Calu3 (cell line): ENCODE measurements at regions not wholly inside any gene's neighbourhood (a gene's known extent, or its start where the extent isn't known, plus 50 kb on each side); places are given as distances from the start of the nearest gene placed in this dataset.

Experiments
- BruUV-seq: library from RNA; stranded (reverse); fragments of 400-500 nt; replicated peaks from 2 replicates; lab custom pipeline; 2021; lab: Mats Ljungman, UMichigan
- CTCF ChIA-PET: fragments of 300-600 bp; sonication (Branson Sonifier 250); formaldehyde crosslinking; loops from one replicate; lab custom pipeline; 2022; ENCODE audit warnings: antibody characterized with exemption; lab: Charles Lee
- DNase-seq: peaks from one replicate; pipeline ENCODE4 v3.0.0; 2022
- H3K27ac Mint-ChIP-seq: one replicate; pipeline ENCODE4 v1.8.0; 2022; ENCODE audit warnings: mixed read lengths; ENCODE audit not compliant: unreplicated experiment
- H3K27me3 Mint-ChIP-seq: one replicate; pipeline ENCODE4 v1.8.0; 2022; ENCODE audit warnings: mixed read lengths; ENCODE audit not compliant: unreplicated experiment
- H3K36me3 Mint-ChIP-seq: one replicate; pipeline ENCODE4 v1.8.0; 2022; ENCODE audit warnings: mild to moderate bottlenecking, moderate library complexity, mixed read lengths; ENCODE audit not compliant: insufficient read depth, unreplicated experiment
- H3K4me1 Mint-ChIP-seq: one replicate; pipeline ENCODE4 v1.8.0; 2022; ENCODE audit warnings: mild to moderate bottlenecking, low read depth, mixed read lengths; ENCODE audit not compliant: unreplicated experiment
- H3K4me3 Mint-ChIP-seq: one replicate; pipeline ENCODE4 v1.8.0; 2022; ENCODE audit warnings: mild to moderate bottlenecking, low read depth, moderate library complexity, mixed read lengths; ENCODE audit not compliant: unreplicated experiment
- H3K9me3 Mint-ChIP-seq: one replicate; pipeline ENCODE4 v1.8.0; 2022; ENCODE audit warnings: low read depth, mixed read lengths; ENCODE audit not compliant: unreplicated experiment
- intact Hi-C: fragments of 100-400 bp; cut with micrococcal nuclease; formaldehyde crosslinking; loops from one replicate; pipeline ENCODE4 v1.10.0; 2022; ENCODE audit not compliant: unreplicated experiment
- TF ChIP-seq, protein P1 (sequence below): fragments of 200-600 bp; IDR thresholded peaks from one replicate; pipeline ENCODE4 v1.8.0; 2022; ENCODE audit warnings: antibody characterized with exemption; ENCODE audit not compliant: unreplicated experiment

DNA sequence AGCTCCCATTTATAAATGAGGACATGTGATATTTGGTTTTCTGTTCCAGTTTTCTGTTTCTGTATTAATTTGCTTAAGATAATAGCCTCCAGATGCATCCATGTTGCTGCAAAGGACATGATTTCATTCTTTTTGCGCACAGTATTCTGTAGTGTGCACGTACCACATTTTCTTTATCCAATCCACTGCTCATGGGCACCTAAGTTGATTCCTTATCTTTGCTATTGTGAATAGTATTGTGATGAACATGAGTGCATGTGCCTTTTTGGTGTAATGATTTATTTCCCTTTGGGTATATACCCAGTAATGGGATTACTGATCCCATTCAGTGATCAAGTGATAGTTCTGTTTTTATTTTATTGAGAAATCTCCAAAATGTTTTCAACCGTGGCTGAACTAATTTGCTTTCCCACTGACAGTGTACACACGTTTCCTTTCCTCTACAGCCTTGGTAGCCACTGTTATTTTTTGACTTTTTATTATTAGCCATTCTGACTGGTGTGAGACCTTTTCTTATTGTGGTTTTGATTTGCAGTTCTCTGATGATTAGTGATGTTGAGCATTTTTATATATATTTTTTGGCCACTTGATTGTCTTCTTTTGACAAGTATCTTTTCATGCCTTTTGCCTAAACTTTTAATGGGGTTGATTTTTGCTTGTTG, 226.0 kb upstream of the ANO3 start:
- intact Hi-C loops: no loop called here
- Mint-ChIP-seq H3K9me3 (no peaks in the 10 kb centered on the region), H3K4me3 (no peak overlapping the region), H3K36me3 (no peaks in the 10 kb centered on the region), H3K27me3 (no peaks in the 10 kb centered on the region), H3K4me1 (no peaks in the 10 kb centered on the region), H3K27ac (no peak overlapping the region)
- BruUV-seq: no TSS peak
- CTCF ChIA-PET: interaction anchor here (0.6 kb wide), 1 partner anchor 47 kb away, joined by 6 read pairs; no protein-coding TSS in a partner anchor
- DNase-seq: no peak
- TF ChIP-seq, protein P1, sequence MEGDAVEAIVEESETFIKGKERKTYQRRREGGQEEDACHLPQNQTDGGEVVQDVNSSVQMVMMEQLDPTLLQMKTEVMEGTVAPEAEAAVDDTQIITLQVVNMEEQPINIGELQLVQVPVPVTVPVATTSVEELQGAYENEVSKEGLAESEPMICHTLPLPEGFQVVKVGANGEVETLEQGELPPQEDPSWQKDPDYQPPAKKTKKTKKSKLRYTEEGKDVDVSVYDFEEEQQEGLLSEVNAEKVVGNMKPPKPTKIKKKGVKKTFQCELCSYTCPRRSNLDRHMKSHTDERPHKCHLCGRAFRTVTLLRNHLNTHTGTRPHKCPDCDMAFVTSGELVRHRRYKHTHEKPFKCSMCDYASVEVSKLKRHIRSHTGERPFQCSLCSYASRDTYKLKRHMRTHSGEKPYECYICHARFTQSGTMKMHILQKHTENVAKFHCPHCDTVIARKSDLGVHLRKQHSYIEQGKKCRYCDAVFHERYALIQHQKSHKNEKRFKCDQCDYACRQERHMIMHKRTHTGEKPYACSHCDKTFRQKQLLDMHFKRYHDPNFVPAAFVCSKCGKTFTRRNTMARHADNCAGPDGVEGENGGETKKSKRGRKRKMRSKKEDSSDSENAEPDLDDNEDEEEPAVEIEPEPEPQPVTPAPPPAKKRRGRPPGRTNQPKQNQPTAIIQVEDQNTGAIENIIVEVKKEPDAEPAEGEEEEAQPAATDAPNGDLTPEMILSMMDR: no peak

DNA sequence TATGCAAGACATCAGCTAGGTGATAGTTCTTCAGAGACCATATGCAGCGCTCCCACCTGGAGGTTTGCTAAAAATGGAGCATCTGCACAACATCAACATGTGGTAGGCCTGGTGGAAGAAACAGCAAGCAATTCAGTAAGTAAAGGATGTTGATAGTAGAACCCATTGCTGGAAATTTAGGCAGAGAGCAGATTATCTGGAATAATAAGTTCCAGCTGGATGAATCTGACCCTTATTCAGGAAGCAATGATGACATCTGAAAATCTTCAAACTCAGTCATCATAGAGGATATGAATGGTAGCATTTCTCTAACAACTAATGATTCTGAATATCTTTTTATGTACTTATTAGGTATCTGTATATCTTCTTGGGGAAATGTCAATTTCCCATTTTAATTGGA, 225.2 kb upstream of the ANO3 start:
- intact Hi-C loops: no loop called here
- Mint-ChIP-seq H3K27ac (no peak overlapping the region), H3K9me3 (no peaks in the 10 kb centered on the region), H3K36me3 (no peaks in the 10 kb centered on the region), H3K4me3 (no peak overlapping the region), H3K27me3 (no peaks in the 10 kb centered on the region), H3K4me1 (no peaks in the 10 kb centered on the region)
- TF ChIP-seq, protein P1: no peak
- BruUV-seq: no TSS peak
- CTCF ChIA-PET: no interaction called here
- DNase-seq: no peak

GRCh38 chr11:26109658-26110368, 222.1 kb upstream of the ANO3 start:
- no peak for DNase-seq
- Mint-ChIP-seq H3K27ac (no peak overlapping the region), H3K4me3 (no peak overlapping the region), H3K36me3 (no peaks in the 10 kb centered on the region), H3K27me3 (no peaks in the 10 kb centered on the region), H3K9me3 (no peaks in the 10 kb centered on the region), H3K4me1 (no peaks in the 10 kb centered on the region)
- BruUV-seq: no TSS peak
- CTCF ChIA-PET: no interaction called here
- intact Hi-C loops: no loop called here
- TF ChIP-seq, protein P1: no peak

- BruUV-seq: no TSS peak
- TF ChIP-seq, protein P1: no peak
- Mint-ChIP-seq H3K9me3 (peaks cover 5% of the 10 kb centered on the region), H3K27ac (no peak overlapping the region), H3K27me3 (no peaks in the 10 kb centered on the region), H3K36me3 (no peaks in the 10 kb centered on the region), H3K4me1 (no peaks in the 10 kb centered on the region), H3K4me3 (no peak overlapping the region)
- no peak for DNase-seq
- intact Hi-C loops: no loop called here
- CTCF ChIA-PET: no interaction called here
These were observed 219.7 kb upstream of the ANO3 start for GRCh38 chr11:26112264-26112663.
